HCT116 (cell line): ENCODE measurements at regions not wholly inside any gene's neighbourhood (a gene's known extent, or its start where the extent isn't known, plus 50 kb on each side); places are given as distances from the start of the nearest gene placed in this dataset.

Experiments used
- ATAC-seq: fragments of 200-7000 bp; cut with Tn5 transposase; 2 replicates; pipeline ENCODE4 v1.9.1; 2020; ENCODE audit warnings: mild to moderate bottlenecking, moderate library complexity
- BruUV-seq: library from RNA; stranded (reverse); fragments of 400-500 nt; replicated peaks from 2 replicates; lab custom pipeline; 2021; lab: Mats Ljungman, UMichigan
- CTCF ChIA-PET: fragments of 300-600 bp; sonication (Branson Sonifier 250); formaldehyde crosslinking; loops from one replicate; lab custom pipeline; 2021; ENCODE audit warnings: antibody characterized with exemption; lab: Charles Lee
- POLR2A ChIA-PET: fragments of 300-600, 350-600 bp; sonication (Branson Sonifier 250); formaldehyde crosslinking; loops from one replicate; lab custom pipeline; 2021; ENCODE audit warnings: antibody characterized with exemption; lab: Charles Lee
- RAD21 ChIA-PET, 2 experiments: fragments of 300-600 bp; sonication (Branson Sonifier 250); formaldehyde crosslinking; loops; one replicate each; lab custom pipeline; 2023; ENCODE audit warnings: low total read pairs in 2 of 2; ENCODE audit not compliant: uncharacterized antibody in 2 of 2, unreplicated experiment in 2 of 2, low non-redundant PET in 1 of 2; lab: Charles Lee
- DNase-seq: peaks from one replicate; pipeline ENCODE4 v3.0.0-alpha.2; 2010; ENCODE audit warnings: low read depth, low spot score
- H2AFZ ChIP-seq: fragments of 200-600 bp; shearing (Covaris generic), sonication (generic); 2 replicates; pipeline ENCODE4 v1.6.1; 2017; ENCODE audit warnings: low read depth, mixed run types, mixed read lengths, antibody characterized with exemption, low read length; ENCODE audit not compliant: poor library complexity, severe bottlenecking
- H3K27ac ChIP-seq: 2 replicates; pipeline ENCODE4 v1.5.1; 2012; ENCODE audit warnings: low read depth, low read length
- H3K27me3 ChIP-seq: fragments of 200-600 bp; sonication (generic); 2 replicates; pipeline ENCODE4 v1.6.1; 2016; ENCODE audit warnings: mixed run types, low read length, mixed read lengths; ENCODE audit not compliant: insufficient read depth
- H3K36me3 ChIP-seq, 2 experiments: fragments of 200-500 bp in 1 of 2; fragments of 200-600 bp in 1 of 2; sonication (Bioruptor generic) in 1 of 2; sonication (generic) in 1 of 2; 2 replicates each; pipeline versions ENCODE4 v1.5.1 to v1.6.1; 2014 to 2016; ENCODE audit warnings: low read length in 2 of 2, inconsistent platforms in 1 of 2, mixed read lengths in 1 of 2, mixed run types in 1 of 2; ENCODE audit not compliant: insufficient read depth in 2 of 2, control insufficient read depth in 1 of 2
- H3K4me1 ChIP-seq, 2 experiments: fragments of 200-600 bp in 1 of 2; sonication (generic) in 1 of 2; 2 replicates each; pipeline versions ENCODE4 v1.5.1 to v1.6.1; 2012 to 2017; ENCODE audit warnings: low read length in 2 of 2, inconsistent platforms in 1 of 2, mild to moderate bottlenecking in 1 of 2, mixed read lengths in 1 of 2, mixed run types in 1 of 2, moderate library complexity in 1 of 2; ENCODE audit not compliant: insufficient read depth in 2 of 2, control insufficient read depth in 1 of 2
- H3K4me2 ChIP-seq: fragments of 200-600 bp; sonication (generic); 2 replicates; pipeline ENCODE4 v1.6.1; 2017; ENCODE audit warnings: mixed run types, low read length, mixed read lengths
- H3K4me3 ChIP-seq, 2 experiments: fragments of 200-600 bp in 1 of 2; sonication (generic) in 1 of 2; replicated peaks in 1 of 2; 2 replicates each; pipeline ENCODE4 v1.5.1; 2011 to 2016; ENCODE audit warnings: low read length in 2 of 2, control low read depth in 1 of 2, low read depth in 1 of 2, mild to moderate bottlenecking in 1 of 2, mixed read lengths in 1 of 2, mixed run types in 1 of 2
- H3K79me2 ChIP-seq: fragments of 200-600 bp; sonication (generic); 2 replicates; pipeline ENCODE4 v1.6.1; 2017; ENCODE audit warnings: mild to moderate bottlenecking, mixed run types, low read length, moderate library complexity, mixed read lengths; ENCODE audit not compliant: insufficient read depth
- H3K9ac ChIP-seq: fragments of 200-600 bp; sonication (generic); 2 replicates; pipeline ENCODE4 v1.6.1; 2016; ENCODE audit warnings: low read length, mixed read lengths
- H3K9me2 ChIP-seq: fragments of 200-600 bp; sonication (generic), shearing (Covaris generic); 2 replicates; pipeline ENCODE4 v1.6.1; 2017; ENCODE audit warnings: mixed run types, mild to moderate bottlenecking, moderate library complexity; ENCODE audit not compliant: insufficient read depth
- H3K9me3 ChIP-seq, 2 experiments: fragments of 200-500 bp in 1 of 2; fragments of 200-600 bp in 1 of 2; sonication (Bioruptor generic) in 1 of 2; sonication (generic) in 1 of 2; 2 replicates each; pipeline ENCODE4 v1.6.1; 2014 to 2017; ENCODE audit warnings: low read length in 2 of 2, mixed read lengths in 2 of 2, inconsistent platforms in 1 of 2, low read depth in 1 of 2, mild to moderate bottlenecking in 1 of 2, mixed run types in 1 of 2, moderate library complexity in 1 of 2; ENCODE audit not compliant: control insufficient read depth in 1 of 2, insufficient read depth in 1 of 2
- H4K20me1 ChIP-seq: fragments of 200-600 bp; sonication (generic), shearing (Covaris generic); 2 replicates; pipeline ENCODE4 v1.6.1; 2017; ENCODE audit warnings: mixed run types, mild to moderate bottlenecking, moderate library complexity; ENCODE audit not compliant: insufficient read depth
- ATF3 ChIP-seq: IDR thresholded peaks from 2 replicates; pipeline ENCODE4 v1.6.1; 2012
- CBX3 ChIP-seq: IDR thresholded peaks from 2 replicates; pipeline ENCODE4 v1.6.1; 2012; ENCODE audit warnings: low read depth
- CEBPB ChIP-seq: IDR thresholded peaks from 2 replicates; pipeline ENCODE4 v1.6.1; 2012; ENCODE audit warnings: low read depth
- EGR1 ChIP-seq: IDR thresholded peaks from 2 replicates; pipeline ENCODE4 v1.6.1; 2012; ENCODE audit warnings: low read depth
- ELF1 ChIP-seq: IDR thresholded peaks from 2 replicates; pipeline ENCODE4 v1.6.1; 2012; ENCODE audit warnings: low read depth, borderline replicate concordance
- EZH2 ChIP-seq: fragments of 200-600 bp; sonication (generic); IDR thresholded peaks from 2 replicates; pipeline ENCODE4 v1.6.1; 2017; ENCODE audit warnings: antibody characterized with exemption, mixed run types
- EZH2phosphoT487 ChIP-seq: fragments of 200-600 bp; IDR thresholded peaks from 2 replicates; pipeline ENCODE4 v1.6.1; 2018; ENCODE audit warnings: antibody characterized with exemption, borderline replicate concordance
- JUND ChIP-seq: IDR thresholded peaks from 2 replicates; pipeline ENCODE4 v1.6.1; 2012
- MAX ChIP-seq: IDR thresholded peaks from 2 replicates; pipeline ENCODE4 v1.6.1; 2012
- POLR2A ChIP-seq: IDR thresholded peaks from 2 replicates; pipeline ENCODE4 v1.7.0; 2011; ENCODE audit warnings: borderline replicate concordance; ENCODE audit not compliant: insufficient read depth, insufficient read length; ENCODE audit errors: extremely low read depth
- REST ChIP-seq: IDR thresholded peaks from 2 replicates; pipeline ENCODE4 v1.6.1; 2012; ENCODE audit warnings: low read depth
- SIN3A ChIP-seq: IDR thresholded peaks from 2 replicates; pipeline ENCODE4 v1.6.1; 2012; ENCODE audit warnings: low read depth
- SP1 ChIP-seq: IDR thresholded peaks from 2 replicates; pipeline ENCODE4 v1.6.1; 2012; ENCODE audit warnings: low read depth
- SRF ChIP-seq: IDR thresholded peaks from 2 replicates; pipeline ENCODE4 v1.6.1; 2012; ENCODE audit warnings: low read depth
- TCF7L2 ChIP-seq: IDR thresholded peaks from 2 replicates; pipeline ENCODE4 v1.7.0; 2011; ENCODE audit warnings: borderline replicate concordance, inconsistent platforms; ENCODE audit not compliant: insufficient read depth, insufficient read length; ENCODE audit errors: extremely low read depth
- YY1 ChIP-seq: IDR thresholded peaks from 2 replicates; pipeline ENCODE4 v1.6.1; 2011; ENCODE audit warnings: low read length, low read depth, moderate library complexity, mild to moderate bottlenecking; ENCODE audit not compliant: insufficient replicate concordance; ENCODE audit errors: extremely low read depth
- ZNF274 ChIP-seq: fragments of 200-500 bp; sonication (Bioruptor generic); IDR thresholded peaks from 2 replicates; pipeline ENCODE4 v1.6.1; 2014; ENCODE audit warnings: mild to moderate bottlenecking, low read depth, low read length, inconsistent platforms
- intact Hi-C: fragments of 100-400 bp; cut with micrococcal nuclease; formaldehyde crosslinking; loops from 2 replicates; pipeline ENCODE4 v1.10.0; 2022
- TF ChIP-seq, protein P1 (sequence below): IDR thresholded peaks from 2 replicates; pipeline ENCODE4 v1.6.1; 2011; ENCODE audit warnings: mild to moderate bottlenecking, low read length, moderate library complexity; ENCODE audit not compliant: insufficient replicate concordance; ENCODE audit errors: extremely low read depth

- Histone ChIP-seq H3K4me3 (no peak overlapping the region), H2AFZ (no peak overlapping the region), H3K27me3 (no peaks in the 10 kb centered on the region), H3K27ac (no peak overlapping the region), H3K9me3 (peaks cover 0 to 3% of the 10 kb centered on the region in 2 experiments; a peak in 2 of 4 replicates), H4K20me1 (no peaks in the 10 kb centered on the region), H3K36me3 (no peaks in the 10 kb centered on the region), H3K4me2 (no peak overlapping the region), H3K79me2 (no peaks in the 10 kb centered on the region), H3K9ac (no peak overlapping the region), H3K9me2 (no peaks in the 10 kb centered on the region), H3K4me1 (peaks cover 0 to 14% of the 10 kb centered on the region in 2 experiments; a peak in 2 of 4 replicates)
- ChIA-PET RAD21 (no interaction called here), CTCF (no interaction called here), POLR2A (no interaction called here)
- intact Hi-C loops, result no loop called here
- TF ChIP-seq REST (no peak), ATF3 (no peak), EGR1 (no peak), CEBPB (no peak), SIN3A (no peak), POLR2A (no peak), ZNF274 (no peak), ELF1 (no peak), SRF (no peak), TCF7L2 (no peak), EZH2phosphoT487 (no peak), MAX (no peak), SP1 (no peak), YY1 (no peak), EZH2 (no peak), CBX3 (no peak), JUND (no peak)
- TF ChIP-seq, protein P1, sequence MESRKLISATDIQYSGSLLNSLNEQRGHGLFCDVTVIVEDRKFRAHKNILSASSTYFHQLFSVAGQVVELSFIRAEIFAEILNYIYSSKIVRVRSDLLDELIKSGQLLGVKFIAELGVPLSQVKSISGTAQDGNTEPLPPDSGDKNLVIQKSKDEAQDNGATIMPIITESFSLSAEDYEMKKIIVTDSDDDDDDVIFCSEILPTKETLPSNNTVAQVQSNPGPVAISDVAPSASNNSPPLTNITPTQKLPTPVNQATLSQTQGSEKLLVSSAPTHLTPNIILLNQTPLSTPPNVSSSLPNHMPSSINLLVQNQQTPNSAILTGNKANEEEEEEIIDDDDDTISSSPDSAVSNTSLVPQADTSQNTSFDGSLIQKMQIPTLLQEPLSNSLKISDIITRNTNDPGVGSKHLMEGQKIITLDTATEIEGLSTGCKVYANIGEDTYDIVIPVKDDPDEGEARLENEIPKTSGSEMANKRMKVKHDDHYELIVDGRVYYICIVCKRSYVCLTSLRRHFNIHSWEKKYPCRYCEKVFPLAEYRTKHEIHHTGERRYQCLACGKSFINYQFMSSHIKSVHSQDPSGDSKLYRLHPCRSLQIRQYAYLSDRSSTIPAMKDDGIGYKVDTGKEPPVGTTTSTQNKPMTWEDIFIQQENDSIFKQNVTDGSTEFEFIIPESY, result no peak
- ATAC-seq, result no peak; the same call in 1 of the 2 replicates
- DNase-seq, result no peak
- no TSS peak for BruUV-seq
Measured at GRCh38 chr6:170037541-170038250, 253.2 kb downstream of the DLL1 start.
